Middle frontal gyrus (tissue), 1 donor: ENCODE measurements at regions not wholly inside any gene's neighbourhood (a gene's known extent, or its start where the extent isn't known, plus 50 kb on each side); places are given as distances from the start of the nearest gene placed in this dataset.

Source experiments
- DNase-seq: peaks from one replicate; pipeline ENCODE4 v3.0.0-alpha.2; 2015; ENCODE audit warnings: low spot score; ENCODE audit errors: extremely low spot score

DNA sequence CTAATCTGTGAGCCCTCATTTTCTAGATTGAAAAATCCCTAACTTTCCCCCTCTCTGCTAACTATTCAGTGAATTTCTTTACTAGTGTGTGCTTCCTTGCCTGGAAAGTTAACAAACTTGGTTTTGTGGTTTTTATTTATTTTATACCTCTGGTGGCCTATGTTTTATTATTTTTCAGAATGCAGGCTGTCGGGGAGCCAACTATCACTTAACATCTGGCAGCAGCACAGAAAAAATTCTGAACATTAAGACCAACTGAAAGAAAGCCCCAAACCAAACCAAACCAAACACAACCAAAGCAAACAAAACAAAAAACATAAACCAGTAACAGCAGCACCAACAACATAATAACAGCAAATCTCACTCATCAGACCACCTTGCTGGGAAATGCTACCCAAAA is 109.0 kb upstream of the KL start:
- DNase-seq: no peak

DNA sequence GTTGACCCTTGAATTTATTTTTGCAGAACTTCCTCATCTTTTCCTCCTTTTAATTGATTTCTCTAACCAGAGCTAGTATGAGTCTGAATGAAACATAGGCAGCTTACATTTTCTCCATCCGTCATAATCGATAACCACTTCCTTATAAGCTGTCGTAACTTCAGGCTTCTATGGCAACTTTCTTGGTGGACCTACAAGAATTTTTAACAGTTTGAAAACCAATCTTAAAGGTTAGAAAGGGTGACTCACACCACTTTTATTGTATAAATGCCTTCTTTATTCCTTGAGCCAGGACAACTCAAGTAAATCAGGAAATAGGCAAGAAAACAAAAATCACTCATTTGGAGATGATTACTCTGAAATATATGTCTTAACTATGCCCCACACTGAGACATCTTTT is 105.7 kb upstream of the KL start:
- DNase-seq: no peak

DNA sequence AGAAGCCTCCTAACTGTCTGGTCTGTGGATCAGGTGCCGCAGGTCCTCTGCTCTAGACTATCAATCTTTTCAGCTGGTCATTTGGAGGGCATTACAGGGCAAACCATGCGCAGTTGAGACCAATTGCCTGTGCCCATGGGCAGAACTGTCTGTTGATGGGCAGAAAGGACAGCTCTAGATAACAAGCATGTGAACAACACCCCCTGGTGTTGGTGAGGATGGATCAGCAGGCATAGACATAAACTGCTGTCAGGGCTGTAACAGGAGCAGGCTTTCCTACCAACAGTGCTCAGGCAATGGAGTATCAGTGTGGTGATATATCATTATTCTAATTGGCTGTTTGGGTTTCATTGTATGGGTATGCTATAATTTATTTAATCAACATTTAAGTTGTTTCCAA is 104.7 kb upstream of the KL start:
- no peak for DNase-seq

DNA sequence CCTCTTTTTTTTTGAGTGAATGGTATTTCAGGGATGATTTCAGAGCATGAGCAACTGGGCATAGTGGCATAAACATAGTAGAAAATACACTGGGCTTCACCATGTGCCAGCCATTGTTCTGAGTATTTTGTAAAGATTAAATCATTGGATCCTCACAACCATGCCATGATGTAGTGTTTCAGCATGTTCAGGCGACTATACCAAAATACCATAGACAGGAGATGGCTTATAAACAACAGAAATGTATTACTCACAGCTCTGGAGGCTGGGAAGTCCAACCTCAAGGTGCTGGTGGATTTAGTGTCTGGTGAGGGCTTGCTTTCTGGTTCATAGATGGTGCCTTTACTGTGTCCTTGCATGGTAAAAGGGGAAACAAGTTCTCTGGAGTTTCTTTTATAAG is 101.5 kb upstream of the KL start:
- DNase-seq: no peak

DNA sequence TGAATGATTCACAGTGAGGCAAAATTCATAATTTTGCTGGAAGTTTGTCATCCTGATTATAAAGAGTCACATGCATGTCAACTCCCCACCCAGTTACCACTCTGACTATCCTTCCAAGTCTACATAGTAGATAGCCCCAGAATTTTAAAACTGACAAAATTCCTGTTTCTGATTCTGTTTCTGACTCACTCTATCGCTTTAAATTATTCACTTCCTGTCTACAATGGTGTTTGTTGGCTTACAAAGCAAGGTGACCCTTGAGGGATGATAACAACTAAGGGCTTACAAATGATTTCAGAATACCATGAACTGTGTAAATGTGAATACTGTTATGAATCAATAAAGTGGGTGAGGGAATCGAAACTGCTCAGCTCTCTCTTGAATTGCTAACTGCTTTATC is 98.7 kb upstream of the KL start:
- DNase-seq: no peak

DNA sequence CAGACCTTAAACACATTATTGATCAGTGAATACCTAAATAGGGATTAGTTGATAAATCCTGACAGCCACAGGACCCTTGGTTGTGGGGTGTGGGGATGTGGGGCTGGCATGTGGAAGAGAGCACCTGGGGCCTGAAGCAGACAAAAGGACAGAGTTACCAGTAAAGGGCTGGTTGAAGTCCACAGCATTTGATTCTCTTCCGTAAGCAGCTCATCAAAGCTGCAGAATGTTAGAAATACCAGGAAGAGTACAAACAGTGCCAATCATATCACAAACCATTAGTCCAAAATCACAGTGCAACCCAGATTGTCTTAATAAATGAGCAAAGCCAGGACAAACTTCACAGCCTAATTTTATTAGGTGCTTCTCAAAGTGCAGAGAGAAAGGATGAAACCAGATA is 92.5 kb upstream of the KL start:
- DNase-seq: no peak

DNA sequence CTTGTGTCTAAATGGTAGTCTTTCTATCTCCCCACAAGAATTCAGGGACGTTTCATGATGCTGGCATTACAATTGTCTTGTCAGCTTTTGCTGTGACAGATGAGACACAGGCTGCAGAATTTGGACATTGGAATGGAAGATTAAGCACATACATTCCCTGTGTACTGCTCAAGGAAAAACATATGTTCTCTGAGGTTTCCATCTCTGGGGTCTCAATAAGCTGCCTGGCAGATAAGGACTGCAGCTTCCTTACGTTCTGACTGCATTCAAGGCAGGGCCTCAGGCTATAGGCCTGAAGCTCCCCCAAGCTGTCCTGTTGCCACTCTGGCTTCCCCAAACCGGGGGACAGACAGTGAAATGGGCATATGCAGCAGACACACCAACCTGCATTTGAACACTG is 91.3 kb upstream of the KL start:
- DNase-seq: no peak

DNA sequence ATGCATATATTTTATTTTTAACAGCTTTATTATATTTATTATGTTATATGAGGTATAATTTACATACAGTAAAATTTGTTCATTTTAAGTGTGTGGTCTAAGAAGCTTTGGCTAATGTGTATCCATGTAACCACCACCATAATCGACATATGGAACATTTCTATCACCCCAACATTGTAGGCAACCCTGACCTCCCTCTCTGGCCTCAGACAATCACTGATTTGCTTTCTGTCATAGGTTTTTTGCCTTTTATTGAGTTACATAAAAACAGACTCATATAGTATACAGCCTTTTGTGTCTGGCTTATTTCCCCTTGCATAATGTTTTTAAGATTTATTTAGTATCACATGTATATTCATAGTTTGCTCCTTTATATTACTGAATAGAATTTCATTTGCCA is 90.7 kb upstream of the KL start:
- DNase-seq: no peak

DNA sequence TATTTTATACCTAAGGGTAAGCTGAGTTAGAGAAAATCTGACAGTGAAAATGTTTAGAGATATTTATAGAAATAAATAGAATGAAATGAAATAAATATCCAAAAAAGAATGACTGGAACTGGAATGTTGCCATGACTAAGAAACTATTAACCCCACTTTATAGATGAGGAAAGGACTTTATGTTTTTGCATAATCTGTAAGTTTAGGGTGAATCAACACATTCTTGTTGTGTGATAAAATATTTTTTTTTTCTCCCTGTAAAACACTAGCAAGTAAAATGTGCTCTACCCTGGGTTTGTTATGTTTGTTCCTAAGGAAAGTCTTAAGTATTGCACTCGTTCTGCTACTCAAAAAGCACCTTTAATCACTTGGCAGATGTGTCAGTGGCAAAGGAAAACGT is 83.8 kb upstream of the KL start:
- no peak for DNase-seq

DNA sequence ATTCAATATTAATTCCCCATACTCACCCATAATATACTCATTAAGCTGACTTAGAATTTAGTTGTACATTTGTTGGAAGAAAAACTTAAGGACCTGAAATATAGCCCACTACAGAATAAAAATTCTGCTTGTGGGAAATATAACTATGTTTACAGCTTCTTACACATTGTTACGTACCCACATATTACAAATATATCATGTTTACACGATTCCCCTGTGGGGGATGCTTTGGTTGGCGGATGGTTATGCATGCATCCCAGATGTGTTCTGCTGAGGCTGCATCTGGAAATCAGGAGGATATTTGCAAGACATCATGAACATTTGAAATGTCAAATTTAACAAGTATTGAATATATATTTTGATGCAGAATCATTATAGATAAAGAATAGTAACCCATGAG is 79.5 kb upstream of the KL start:
- DNase-seq: no peak

DNA sequence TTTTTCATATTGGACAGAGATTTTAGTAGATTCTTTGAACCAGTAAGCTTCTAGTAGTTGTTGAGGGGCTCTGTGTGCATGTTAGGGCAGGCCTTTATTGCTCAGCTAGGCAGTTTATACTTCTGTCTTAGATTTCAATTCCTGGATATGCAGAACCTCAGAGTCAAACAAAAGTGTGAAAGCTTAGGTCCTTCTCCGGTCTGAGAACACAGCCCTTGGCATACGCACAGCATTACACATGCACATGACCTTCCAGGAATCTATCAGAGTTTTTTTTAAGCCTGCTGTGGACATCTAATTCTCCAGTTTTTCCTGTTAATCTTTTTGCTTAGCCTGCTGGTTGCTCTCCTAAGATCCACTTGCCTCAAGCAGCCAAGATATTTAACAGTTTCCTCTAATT is 77.9 kb upstream of the KL start:
- DNase-seq: no peak

DNA sequence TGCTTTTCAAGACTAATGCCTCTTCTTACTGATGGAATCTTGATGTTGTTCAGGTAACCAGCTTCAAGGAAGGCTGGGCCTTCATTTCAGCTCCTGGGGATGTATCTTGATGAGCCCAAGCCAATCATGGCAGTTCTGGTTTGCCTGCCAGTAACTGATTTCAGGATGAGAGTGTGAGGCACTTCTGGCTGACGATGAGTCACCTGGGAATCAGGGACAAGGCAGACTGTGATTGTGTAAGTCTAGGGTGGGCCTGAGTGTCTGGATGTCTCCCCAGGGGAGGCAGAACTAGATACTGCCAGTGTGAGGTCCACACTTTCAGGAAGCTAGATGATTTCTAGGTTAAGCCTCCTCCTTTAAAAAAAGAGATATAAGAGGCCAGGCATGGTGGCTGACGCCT is 77.3 kb upstream of the KL start:
- no peak for DNase-seq

DNA sequence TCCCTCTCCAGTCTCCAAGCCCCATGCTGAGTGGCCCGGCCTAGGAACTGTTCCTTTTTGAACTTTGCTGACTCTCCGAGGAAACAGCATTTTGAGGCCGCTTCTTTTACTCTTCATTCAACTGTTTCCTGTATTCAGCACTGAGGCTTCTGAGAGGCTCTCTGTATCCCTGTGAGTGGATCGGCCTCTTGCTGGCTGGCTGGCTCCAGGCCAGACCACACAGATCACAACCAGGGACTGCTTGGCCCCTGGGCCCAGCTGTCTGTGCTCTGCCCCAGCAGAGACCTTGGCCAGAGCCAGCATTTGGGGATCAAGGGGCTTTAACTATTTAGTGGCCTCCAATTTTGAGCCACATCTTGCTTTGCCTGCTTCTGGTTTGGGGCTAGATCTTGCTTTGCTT is 75.6 kb upstream of the KL start:
- DNase-seq: no peak

DNA sequence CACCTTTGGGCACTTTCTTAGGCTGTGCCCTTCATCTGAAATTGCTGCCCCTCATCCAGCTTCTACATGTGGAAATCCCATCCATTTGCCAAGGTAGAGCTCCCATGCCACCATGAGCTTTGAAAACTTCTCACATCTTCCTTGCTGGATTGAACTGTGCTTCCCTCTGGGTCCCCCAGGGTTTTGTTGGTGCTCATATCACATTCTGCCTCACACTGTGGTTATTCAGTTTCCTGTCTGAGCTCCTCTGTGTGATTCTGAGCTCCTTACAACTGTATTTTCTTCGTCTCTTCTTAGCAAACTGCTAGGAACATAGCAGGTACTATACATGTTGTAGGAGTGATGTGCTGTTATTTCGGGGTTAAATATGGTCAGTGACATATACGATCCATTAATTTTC is 74.9 kb upstream of the KL start:
- DNase-seq: no peak

DNA sequence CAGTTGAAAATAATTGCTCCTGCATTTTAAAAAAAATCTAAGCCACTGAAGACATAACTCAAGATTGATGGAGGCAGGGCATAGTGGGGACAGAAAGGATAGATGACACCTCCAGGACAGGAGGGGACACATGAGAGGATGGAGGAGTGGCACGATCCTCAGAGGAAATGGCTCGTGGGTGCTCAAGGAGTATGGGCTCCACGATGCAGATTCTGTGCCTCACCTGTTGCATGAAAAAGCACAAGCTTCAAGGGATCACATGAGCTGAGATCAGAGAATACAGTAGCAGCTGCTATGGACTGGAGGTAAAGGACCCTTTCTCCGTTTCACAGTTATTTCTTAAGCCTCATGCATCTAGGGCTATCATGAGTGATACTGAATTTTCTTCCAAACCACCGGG is 69.7 kb upstream of the KL start:
- DNase-seq: no peak

DNA sequence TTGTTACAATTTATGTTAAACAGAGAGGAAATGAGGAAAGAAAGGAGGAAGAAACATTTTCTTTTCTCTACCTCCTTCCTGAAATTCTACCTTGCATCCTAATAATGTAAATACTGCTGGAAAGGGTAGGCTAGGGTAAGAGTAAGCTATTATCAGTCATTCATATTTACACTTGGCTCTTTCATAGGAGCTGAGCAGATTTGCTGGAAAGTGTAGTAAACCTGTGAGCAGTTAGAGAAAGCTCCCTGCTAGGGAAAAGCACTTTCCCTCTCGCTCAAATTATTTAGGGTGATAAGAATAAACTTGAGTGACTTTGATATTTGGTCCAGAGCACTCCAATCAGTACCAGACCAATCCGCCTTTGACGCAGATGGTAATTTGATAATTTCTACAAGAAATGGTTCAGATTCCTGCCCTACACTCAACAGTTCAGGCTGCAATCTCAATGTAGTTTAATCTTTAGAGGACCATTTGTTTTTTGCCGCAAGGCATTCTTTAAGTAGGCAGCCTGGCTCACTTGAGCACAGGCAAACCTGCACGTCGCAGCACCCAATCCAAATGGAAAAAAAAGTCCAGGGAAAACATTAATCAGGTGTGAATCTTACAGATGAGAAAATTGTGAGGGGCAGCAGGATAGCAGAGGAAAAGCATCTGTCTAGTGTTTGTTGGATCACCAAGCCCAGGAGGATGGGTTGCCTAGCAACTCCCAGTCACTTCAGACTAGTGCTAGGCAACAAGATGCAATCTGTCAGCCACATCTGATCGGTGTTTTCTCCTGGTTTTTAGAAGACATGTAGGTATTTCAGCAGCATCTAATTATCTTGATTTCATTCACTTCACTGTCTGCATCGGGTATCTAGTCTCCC is 68.6 kb upstream of the KL start:
- peak; percentile 11 for DNase-seq

DNA sequence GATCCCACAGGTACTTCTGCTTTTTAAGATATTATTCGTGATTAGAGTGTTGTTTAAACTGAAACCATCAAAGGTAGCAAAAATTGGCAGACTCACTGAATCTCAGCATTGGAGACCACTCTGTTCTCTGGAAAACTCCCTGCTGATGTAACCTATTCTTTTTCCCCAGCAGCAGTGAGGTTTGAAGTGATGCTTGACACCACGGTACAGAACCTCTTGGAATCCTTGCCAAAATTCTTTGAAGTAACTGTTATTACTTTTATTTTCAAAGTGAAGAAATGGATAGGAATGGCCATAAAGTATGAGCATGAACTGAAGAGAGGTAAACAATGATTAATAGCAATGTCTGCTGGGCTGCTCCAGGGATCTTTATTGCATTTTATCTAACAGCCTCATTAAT is 66.4 kb upstream of the KL start:
- DNase-seq: no peak

DNA sequence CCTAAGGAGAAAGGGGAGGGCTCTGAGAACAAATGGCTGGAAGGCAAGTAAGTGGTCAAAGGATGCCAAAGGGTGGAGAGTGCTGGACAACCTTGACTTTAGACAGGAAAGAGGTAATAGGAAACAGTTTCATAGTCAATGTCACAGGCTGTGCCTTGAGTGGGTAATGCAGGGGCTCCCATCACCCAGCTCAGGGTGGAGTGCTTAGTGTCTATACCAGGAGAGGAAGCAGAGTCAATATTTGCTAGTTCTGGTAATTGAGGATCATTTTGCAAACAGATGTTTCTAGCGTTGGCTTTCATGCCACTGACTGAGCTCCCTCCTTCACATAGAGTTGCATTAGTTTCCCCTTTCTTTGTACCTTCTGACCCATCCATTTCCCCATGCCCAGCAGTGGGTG is 64.6 kb upstream of the KL start:
- no peak for DNase-seq

DNA sequence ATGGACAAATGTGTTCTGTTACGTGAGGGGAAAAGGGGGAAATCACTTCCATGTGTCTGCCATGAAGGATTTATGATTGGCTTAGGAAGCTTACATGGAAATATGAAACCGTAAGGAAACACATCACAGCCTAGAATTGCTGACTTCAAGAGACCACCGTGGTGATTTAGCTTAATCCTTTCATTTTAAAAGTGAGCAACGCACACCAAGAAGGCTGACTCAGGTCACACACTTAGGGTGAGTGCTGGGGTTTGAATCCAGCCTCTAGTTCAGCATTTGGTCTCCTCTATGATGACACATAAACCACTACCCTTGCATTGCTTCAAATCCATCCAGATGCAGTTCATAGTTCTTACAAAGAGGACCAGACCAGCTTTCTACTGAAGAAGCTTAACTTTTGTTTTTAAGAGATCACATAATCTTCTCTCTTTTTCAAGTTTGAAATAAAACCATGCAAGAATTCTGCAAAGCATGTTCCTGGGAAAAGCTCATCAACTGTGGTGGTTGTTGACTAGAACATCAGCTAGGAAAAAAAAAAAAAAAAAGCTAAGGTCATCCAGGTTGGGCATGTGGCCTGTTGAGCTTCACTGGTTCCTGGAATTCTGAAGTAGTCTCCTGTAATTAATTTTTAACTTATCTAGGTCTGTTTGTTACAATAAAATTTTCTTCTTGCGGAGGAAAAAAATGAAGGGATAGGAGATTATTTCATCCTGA is 60.2 kb upstream of the KL start:
- no peak for DNase-seq

DNA sequence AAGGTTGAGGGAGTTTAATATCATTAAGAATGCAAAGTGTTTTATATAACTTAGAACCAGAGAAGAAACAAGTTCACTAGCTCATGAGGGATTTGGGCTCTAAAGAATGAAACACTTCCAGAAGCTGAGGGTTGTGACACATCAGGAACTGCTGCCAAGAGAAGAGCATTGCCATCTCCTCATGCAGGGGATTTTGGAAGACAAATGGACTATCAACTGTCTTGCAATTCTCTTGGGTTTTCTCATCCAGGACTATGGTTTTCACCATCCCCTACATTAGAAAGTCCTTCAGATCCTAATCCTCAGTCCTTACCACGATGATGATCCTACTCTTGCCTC is 59.7 kb upstream of the KL start:
- no peak for DNase-seq

DNA sequence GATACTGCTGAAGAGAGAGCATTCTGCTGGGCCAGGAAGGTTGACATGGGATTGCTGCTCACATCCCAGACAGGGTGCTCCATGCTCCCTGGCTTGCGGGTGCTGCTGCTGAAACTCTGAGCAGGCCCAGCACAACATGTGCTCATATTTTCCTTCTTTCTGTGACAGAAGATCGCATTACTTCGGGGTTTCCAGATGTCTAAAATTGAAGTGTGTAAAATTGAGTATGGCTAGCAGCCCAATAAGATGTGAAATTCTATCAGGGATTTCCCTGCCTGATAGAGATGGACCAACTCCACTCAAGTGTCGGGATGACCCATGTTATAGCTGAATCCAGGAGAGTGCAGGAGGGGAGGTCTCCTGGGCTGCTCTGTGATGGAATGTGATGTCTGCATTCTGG is 55.6 kb upstream of the KL start:
- no peak for DNase-seq

DNA sequence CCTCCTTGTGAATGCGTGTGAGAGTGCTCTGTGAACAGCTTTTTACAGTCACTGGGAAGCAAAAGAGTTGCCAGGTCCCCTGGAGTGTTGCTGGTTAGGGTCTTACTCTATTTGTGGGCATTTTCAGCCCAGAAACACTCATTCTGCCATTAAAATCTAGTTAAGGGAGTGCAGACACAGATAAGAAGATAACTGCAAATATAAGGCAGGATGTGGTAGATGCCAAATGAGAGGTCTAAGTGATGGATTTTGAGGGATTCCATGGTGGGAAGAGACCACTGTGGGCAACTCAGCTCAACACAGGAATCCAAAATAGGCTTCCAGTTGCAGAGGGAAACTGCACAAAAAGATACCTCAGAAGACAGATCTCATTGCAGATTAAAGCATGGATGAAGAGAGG is 54.5 kb upstream of the KL start:
- no peak for DNase-seq

DNA sequence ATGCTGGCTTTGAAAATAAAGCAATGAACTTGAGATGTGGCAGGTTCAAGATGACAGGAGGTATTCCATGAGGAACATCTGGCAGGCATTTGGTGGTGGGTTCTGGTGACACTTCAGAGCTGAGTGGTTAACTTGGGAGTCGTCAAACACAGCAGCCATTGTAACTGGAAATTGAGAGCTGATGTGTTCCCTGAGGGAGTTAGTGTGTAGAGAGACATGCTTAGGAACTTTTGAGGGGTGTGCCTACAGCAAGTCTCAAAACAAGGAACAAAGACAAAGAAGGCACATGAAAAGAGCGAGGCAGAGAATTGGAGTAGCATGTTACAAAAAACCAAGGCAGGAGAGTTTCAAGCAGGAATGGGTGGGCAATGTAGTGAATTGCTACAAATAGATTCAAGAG is 53.9 kb upstream of the KL start:
- no peak for DNase-seq
